ENCODE measurements at regions not wholly inside any gene's neighbourhood (a gene's known extent, or its start where the extent isn't known, plus 50 kb on each side); places are given as distances from the start of the nearest gene placed in this dataset.

DNA sequence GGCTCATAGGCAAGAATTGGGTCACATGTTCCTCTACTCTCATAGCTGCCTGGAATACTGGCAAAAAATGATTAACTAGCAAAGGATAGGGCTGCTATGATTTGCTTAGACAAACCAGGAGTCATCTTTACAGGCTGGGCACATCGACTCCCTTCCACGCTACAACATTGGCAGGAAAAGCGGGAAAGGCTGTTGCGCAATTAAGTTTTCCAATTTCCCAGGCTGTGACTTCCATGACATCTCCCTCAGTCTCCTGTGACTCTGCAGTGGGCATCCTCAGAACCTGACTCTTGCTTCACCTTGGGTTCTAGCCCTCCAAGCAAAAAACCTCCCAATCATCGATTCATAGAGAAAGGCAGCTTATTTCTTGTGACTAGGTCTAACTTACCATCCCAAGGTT, 184.5 kb upstream of the E2F7 start:
- no TSS peak for BruUV-seq (replicated peaks)

DNA sequence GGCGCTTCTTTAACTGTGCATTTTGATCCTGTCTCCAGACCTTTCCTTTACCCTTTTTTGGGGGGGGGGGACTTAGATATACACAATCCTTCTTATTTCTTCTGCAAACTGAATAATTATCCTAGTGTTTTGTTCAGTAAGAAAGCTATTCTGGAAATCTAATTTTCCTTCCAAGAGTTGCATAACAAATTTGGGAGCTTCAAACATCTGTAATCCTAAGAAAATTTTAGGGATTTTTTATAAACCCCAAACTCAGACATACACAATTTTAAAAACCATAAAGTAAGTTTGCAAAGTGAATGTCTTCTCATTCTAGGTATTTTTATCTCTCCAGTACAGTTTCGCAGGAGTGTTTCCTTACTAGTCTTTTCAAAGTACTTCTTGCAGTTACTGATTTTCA, 182.7 kb upstream of the E2F7 start:
- BruUV-seq (replicated peaks): no TSS peak

More for the DNA sequence above, 184.5 kb upstream of the E2F7 start:
- no peak for DNase-seq
- H3K27ac ChIP-seq: no peak overlapping the region
- H3K36me3 ChIP-seq (ENCODE audit: low read depth): no peaks in the 10 kb centered on the region
- H3K9me3 ChIP-seq (ENCODE audit: insufficient read depth, low read depth): no peaks in the 10 kb centered on the region
- H2AFZ ChIP-seq: no peak overlapping the region
- POLR2A ChIA-PET (ENCODE audit: unreplicated experiment): no interaction called here
- no peaks in the 10 kb centered on the region for H3K4me1 ChIP-seq (replicated peaks; ENCODE audit: insufficient read depth)
- CTCF ChIA-PET: no interaction called here
- no peaks in the 10 kb centered on the region for H3K27me3 ChIP-seq (ENCODE audit: insufficient read depth, low read depth)
- TF ChIP-seq, protein P1, sequence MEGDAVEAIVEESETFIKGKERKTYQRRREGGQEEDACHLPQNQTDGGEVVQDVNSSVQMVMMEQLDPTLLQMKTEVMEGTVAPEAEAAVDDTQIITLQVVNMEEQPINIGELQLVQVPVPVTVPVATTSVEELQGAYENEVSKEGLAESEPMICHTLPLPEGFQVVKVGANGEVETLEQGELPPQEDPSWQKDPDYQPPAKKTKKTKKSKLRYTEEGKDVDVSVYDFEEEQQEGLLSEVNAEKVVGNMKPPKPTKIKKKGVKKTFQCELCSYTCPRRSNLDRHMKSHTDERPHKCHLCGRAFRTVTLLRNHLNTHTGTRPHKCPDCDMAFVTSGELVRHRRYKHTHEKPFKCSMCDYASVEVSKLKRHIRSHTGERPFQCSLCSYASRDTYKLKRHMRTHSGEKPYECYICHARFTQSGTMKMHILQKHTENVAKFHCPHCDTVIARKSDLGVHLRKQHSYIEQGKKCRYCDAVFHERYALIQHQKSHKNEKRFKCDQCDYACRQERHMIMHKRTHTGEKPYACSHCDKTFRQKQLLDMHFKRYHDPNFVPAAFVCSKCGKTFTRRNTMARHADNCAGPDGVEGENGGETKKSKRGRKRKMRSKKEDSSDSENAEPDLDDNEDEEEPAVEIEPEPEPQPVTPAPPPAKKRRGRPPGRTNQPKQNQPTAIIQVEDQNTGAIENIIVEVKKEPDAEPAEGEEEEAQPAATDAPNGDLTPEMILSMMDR (conservative IDR thresholded peaks at IDR 0.05): no peak
- no peak for TF ChIP-seq EZH2 (IDR thresholded peaks at IDR 0.05; ENCODE audit: low read depth)
- H3K79me2 ChIP-seq (ENCODE audit: low read depth): no peaks in the 10 kb centered on the region
- no peak overlapping the region for H3K4me2 ChIP-seq
- H3K4me3 ChIP-seq: no peak overlapping the region
- no peaks in the 10 kb centered on the region for H4K20me1 ChIP-seq (ENCODE audit: insufficient read depth)
- intact Hi-C loops (cut with micrococcal nuclease; ENCODE audit: unreplicated experiment): no loop called here
- H3K9me2 ChIP-seq (ENCODE audit: insufficient read depth): no peaks in the 10 kb centered on the region
- no peaks in the 10 kb centered on the region for H3F3A ChIP-seq (ENCODE audit: insufficient read depth, low read depth)

DNA sequence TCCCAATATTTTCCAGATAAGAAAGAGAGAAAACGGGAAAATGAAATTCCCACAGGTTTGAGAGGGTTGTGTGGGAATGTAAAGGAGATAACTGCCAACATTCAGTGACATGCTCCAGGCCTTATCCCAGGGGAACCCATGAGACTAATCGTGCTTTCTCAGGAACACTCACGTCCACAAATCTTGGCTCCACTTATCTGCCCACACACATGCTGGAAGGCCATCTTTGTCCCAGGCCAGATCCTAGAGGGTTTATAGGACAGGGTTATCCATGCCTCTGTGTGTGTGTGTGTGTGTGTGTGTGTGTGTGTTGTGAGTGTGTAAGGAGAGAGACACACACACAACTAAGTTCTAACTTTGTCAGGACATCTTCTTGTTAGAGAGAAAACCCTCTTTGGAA, 182.2 kb upstream of the E2F7 start:
- POLR2A ChIA-PET (ENCODE audit: unreplicated experiment): interaction anchor here (0.6 kb wide), 1 partner anchor 15 kb away, joined by 3 read pairs; no protein-coding TSS in a partner anchor
- no peaks in the 10 kb centered on the region for H3K79me2 ChIP-seq (ENCODE audit: low read depth)
- intact Hi-C loops (cut with micrococcal nuclease; ENCODE audit: unreplicated experiment): no loop called here
- H3K9me3 ChIP-seq (ENCODE audit: insufficient read depth, low read depth): no peaks in the 10 kb centered on the region
- no peak overlapping the region for H2AFZ ChIP-seq
- CTCF ChIA-PET: no interaction called here
- no peak for DNase-seq
- H4K20me1 ChIP-seq (ENCODE audit: insufficient read depth): no peaks in the 10 kb centered on the region
- H3K4me2 ChIP-seq: no peak overlapping the region
- H3F3A ChIP-seq (ENCODE audit: insufficient read depth, low read depth): no peaks in the 10 kb centered on the region
- H3K27ac ChIP-seq: no peak overlapping the region
- BruUV-seq (replicated peaks): no TSS peak
- H3K4me1 ChIP-seq (replicated peaks; ENCODE audit: insufficient read depth): no peaks in the 10 kb centered on the region
- H3K27me3 ChIP-seq (ENCODE audit: insufficient read depth, low read depth): no peaks in the 10 kb centered on the region
- TF ChIP-seq EZH2 (IDR thresholded peaks at IDR 0.05; ENCODE audit: low read depth): no peak
- TF ChIP-seq, protein P1 (conservative IDR thresholded peaks at IDR 0.05): no peak
- H3K4me3 ChIP-seq: no peak overlapping the region
- no peaks in the 10 kb centered on the region for H3K9me2 ChIP-seq (ENCODE audit: insufficient read depth)
- no peaks in the 10 kb centered on the region for H3K36me3 ChIP-seq (ENCODE audit: low read depth)

More for the DNA sequence above, 182.7 kb upstream of the E2F7 start:
- Histone ChIP-seq H3K4me3 (no peak overlapping the region), H3K9me3 (ENCODE audit: insufficient read depth, low read depth) (no peaks in the 10 kb centered on the region), H3K79me2 (ENCODE audit: low read depth) (no peaks in the 10 kb centered on the region), H3K27ac (no peak overlapping the region), H3K27me3 (ENCODE audit: insufficient read depth, low read depth) (no peaks in the 10 kb centered on the region), H2AFZ (no peak overlapping the region), H3K4me1 (replicated peaks; ENCODE audit: insufficient read depth) (no peaks in the 10 kb centered on the region), H3K4me2 (no peak overlapping the region), H4K20me1 (ENCODE audit: insufficient read depth) (no peaks in the 10 kb centered on the region), H3K9me2 (ENCODE audit: insufficient read depth) (no peaks in the 10 kb centered on the region), H3K36me3 (ENCODE audit: low read depth) (no peaks in the 10 kb centered on the region), H3F3A (ENCODE audit: insufficient read depth, low read depth) (no peaks in the 10 kb centered on the region)
- TF ChIP-seq, protein P1 (conservative IDR thresholded peaks at IDR 0.05): no peak
- no peak for TF ChIP-seq EZH2 (IDR thresholded peaks at IDR 0.05; ENCODE audit: low read depth)
- CTCF ChIA-PET: no interaction called here
- POLR2A ChIA-PET (ENCODE audit: unreplicated experiment): no interaction called here
- intact Hi-C loops (cut with micrococcal nuclease; ENCODE audit: unreplicated experiment): no loop called here
- no peak for DNase-seq
